K562 (cell line): ENCODE measurements at regions not wholly inside any gene's neighbourhood (a gene's known extent, or its start where the extent isn't known, plus 50 kb on each side); places are given as distances from the start of the nearest gene placed in this dataset.

Experiments used
- ATAC-seq: fragments of 200-7000 bp; cut with Tn5 transposase; 3 replicates; pipeline ENCODE4 v1.9.1; 2020; ENCODE audit warnings: moderate library complexity
- BruUV-seq: library from RNA; stranded (reverse); fragments of 400-500 nt; replicated peaks from 2 replicates; lab custom pipeline; 2021; lab: Mats Ljungman, UMichigan
- CTCF ChIA-PET: fragments of 300-600 bp; formaldehyde crosslinking; extraction: SDS; loops from one replicate; lab custom pipeline; 2021; ENCODE audit warnings: low intra/inter-chr PET ratio; lab: Yijun Ruan, JAX
- POLR2A ChIA-PET: fragments of 300-600, 350-650 bp; sonication (Branson Sonifier 250); formaldehyde crosslinking; extraction: SDS; loops from one replicate; lab custom pipeline; 2021; ENCODE audit warnings: antibody characterized with exemption, inconsistent platforms; lab: Yijun Ruan, JAX
- DNase-seq, 4 experiments: peaks; one replicate each; pipeline versions ENCODE4 v3.0.0 to v3.0.0-alpha.2; 2011 to 2018; ENCODE audit warnings: low spot score in 3 of 4, mixed read lengths in 3 of 4; ENCODE audit errors: extremely low read depth in 1 of 4
- FAIRE-seq: peaks from 2 replicates; lab custom pipeline; 2011; peaks lifted over from hg19 to GRCh38; lab: Jason Lieb, UNC
- H2AFZ ChIP-seq: 2 replicates; pipeline ENCODE4 v1.6.0; 2011; ENCODE audit warnings: low read depth, low read length, control low read depth, inconsistent platforms
- H3K27ac ChIP-seq: fragments of 200-600 bp; 3 replicates; pipeline ENCODE4 v1.8.0; 2011; ENCODE audit warnings: low read depth, mild to moderate bottlenecking, control low read depth, inconsistent platforms, low read length, moderate library complexity, mixed read lengths; ENCODE audit errors: extremely low read depth
- H3K27me3 ChIP-seq, 2 experiments: fragments of 300-600 bp in 1 of 2; 2 replicates in 1 of 2; 3 replicates in 1 of 2; pipeline versions ENCODE4 v1.6.0 to v1.8.0; 2011; ENCODE audit warnings: inconsistent platforms in 2 of 2, low read length in 2 of 2, mild to moderate bottlenecking in 1 of 2, mixed read lengths in 1 of 2, moderate library complexity in 1 of 2; ENCODE audit not compliant: control insufficient read depth in 2 of 2, insufficient read depth in 2 of 2
- H3K36me3 ChIP-seq: fragments of 300-600 bp; 3 replicates; pipeline ENCODE4 v1.8.0; 2011; ENCODE audit warnings: mild to moderate bottlenecking, low read length, inconsistent platforms; ENCODE audit not compliant: control insufficient read depth, insufficient read depth
- H3K4me1 ChIP-seq, 2 experiments: fragments of 200-600 bp in 1 of 2; replicated peaks in 1 of 2; 2 replicates in 1 of 2; 3 replicates in 1 of 2; pipeline versions ENCODE4 v1.5.1 to v1.8.0; 2011; ENCODE audit warnings: inconsistent platforms in 2 of 2, low read length in 2 of 2, mild to moderate bottlenecking in 1 of 2, mixed read lengths in 1 of 2, moderate library complexity in 1 of 2; ENCODE audit not compliant: control insufficient read depth in 2 of 2, insufficient read depth in 2 of 2
- H3K4me2 ChIP-seq: 2 replicates; pipeline ENCODE4 v1.6.1; 2011; ENCODE audit warnings: low read length, control low read depth, inconsistent platforms, mixed read lengths; ENCODE audit not compliant: insufficient read depth
- H3K4me3 ChIP-seq: fragments of 200-600 bp; sonication (generic), shearing (Covaris generic); 2 replicates; pipeline ENCODE4 v1.5.1; 2016; ENCODE audit warnings: control low read depth, inconsistent platforms
- H3K79me2 ChIP-seq: fragments of 200-600 bp; 3 replicates; pipeline ENCODE4 v1.8.0; 2011; ENCODE audit warnings: low read length, inconsistent platforms; ENCODE audit not compliant: control insufficient read depth, insufficient read depth
- H3K9ac ChIP-seq, 2 experiments: 2 replicates each; pipeline versions ENCODE4 v1.6.0 to v1.6.1; 2011; ENCODE audit warnings: low read depth in 2 of 2, low read length in 2 of 2, control low read depth in 1 of 2, inconsistent platforms in 1 of 2, mild to moderate bottlenecking in 1 of 2, mixed read lengths in 1 of 2; ENCODE audit not compliant: insufficient read depth in 1 of 2
- H3K9me1 ChIP-seq: one replicate; pipeline ENCODE4 v1.6.0; 2011; ENCODE audit warnings: inconsistent platforms, mild to moderate bottlenecking, low read length, moderate library complexity; ENCODE audit not compliant: control insufficient read depth, insufficient read depth
- H3K9me3 ChIP-seq: replicated peaks from 2 replicates; pipeline ENCODE4 v1.5.1; 2011; ENCODE audit warnings: low read depth, low read length, inconsistent platforms; ENCODE audit not compliant: control insufficient read depth, insufficient read depth
- H4K20me1 ChIP-seq: replicated peaks from 2 replicates; pipeline ENCODE4 v1.6.1; 2011; ENCODE audit warnings: low read length, inconsistent platforms, mixed read lengths; ENCODE audit not compliant: control insufficient read depth, insufficient read depth
- CHAMP1 ChIP-seq: fragments of 450-650 bp; IDR thresholded peaks from 2 replicates; pipeline ENCODE4 v1.6.1; 2016; ENCODE audit warnings: mild to moderate bottlenecking
- CHD1 ChIP-seq: fragments of 200-600 bp; sonication (generic); IDR thresholded peaks from one replicate; pipeline ENCODE4 v1.6.1; 2012; ENCODE audit warnings: mild to moderate bottlenecking, moderate library complexity, low read length, inconsistent platforms
- E4F1 ChIP-seq: fragments of 250-450 bp; sonication (Bioruptor Pico); IDR thresholded peaks from 2 replicates; pipeline ENCODE4 v1.5.0; 2021; ENCODE audit warnings: mild to moderate bottlenecking, borderline replicate concordance
- ETV1 ChIP-seq: fragments of 450-650 bp; conservative IDR thresholded peaks from 2 replicates; pipeline ENCODE4 v1.6.1; 2016; ENCODE audit warnings: missing genetic modification characterization, control low read depth, low read depth, missing compliant biosample characterization
- HBP1 ChIP-seq: fragments of 450-650 bp; formaldehyde crosslinking; IDR thresholded peaks from 2 replicates; pipeline ENCODE4 v1.4.0; 2022; ENCODE audit warnings: missing genetic modification characterization
- HMGN3 ChIP-seq: IDR thresholded peaks from 2 replicates; pipeline ENCODE4 v1.6.1; 2011; ENCODE audit warnings: borderline replicate concordance, low read depth, mild to moderate bottlenecking, mixed read lengths, low read length; ENCODE audit not compliant: insufficient read length; ENCODE audit errors: extremely low read depth
- HNRNPLL ChIP-seq: fragments of 200-400 bp; formaldehyde crosslinking; IDR thresholded peaks from 2 replicates; pipeline ENCODE4 v1.6.1; 2017; ENCODE audit warnings: low read length, low read depth, mild to moderate bottlenecking; ENCODE audit not compliant: poor library complexity, severe bottlenecking
- NR2F6 ChIP-seq: fragments of 450-650 bp; formaldehyde crosslinking; IDR thresholded peaks from 2 replicates; pipeline ENCODE4 v1.4.0; 2020; ENCODE audit warnings: mild to moderate bottlenecking
- PPARD ChIP-seq: fragments of 250-450 bp; sonication (Bioruptor Pico); IDR thresholded peaks from 2 replicates; pipeline ENCODE4 v1.8.0; 2022; ENCODE audit warnings: inconsistent platforms, mild to moderate bottlenecking, moderate library complexity
- SMAD2 ChIP-seq: fragments of 150-350 bp; IDR thresholded peaks from 2 replicates; pipeline ENCODE4 v1.6.1; 2014; ENCODE audit warnings: low read depth, mild to moderate bottlenecking, low read length
- SMARCA5 ChIP-seq: fragments of 450-650 bp; IDR thresholded peaks from 2 replicates; pipeline ENCODE4 v1.6.1; 2016
- SRSF1 ChIP-seq: fragments of 200-400 bp; formaldehyde crosslinking; IDR thresholded peaks from 2 replicates; pipeline ENCODE4 v1.6.1; 2017; ENCODE audit warnings: mild to moderate bottlenecking, low read depth, low read length, moderate library complexity
- ZNF134 ChIP-seq: fragments of 250-450 bp; sonication (Bioruptor Pico); conservative IDR thresholded peaks from 2 replicates; pipeline ENCODE4 v1.4.0; 2020
- ZNF280A ChIP-seq: fragments of 450-650 bp; IDR thresholded peaks from 2 replicates; pipeline ENCODE4 v1.6.1; 2018; ENCODE audit warnings: mild to moderate bottlenecking, low read depth; ENCODE audit not compliant: partially characterized antibody
- ZNF324 ChIP-seq: fragments of 250-450 bp; sonication (Bioruptor Pico); IDR thresholded peaks from 2 replicates; pipeline ENCODE4 v1.4.0; 2020; ENCODE audit warnings: mild to moderate bottlenecking
- ZNF75A ChIP-seq: fragments of 450-650 bp; formaldehyde crosslinking; IDR thresholded peaks from 2 replicates; pipeline ENCODE4 v1.4.0; 2020; ENCODE audit warnings: mild to moderate bottlenecking
- WGBS: fragments of 100-300 bp; shearing (Covaris generic); methylation state at CpG from one replicate; pipeline ENCODE4 v1.1.6; 2016; ENCODE audit warnings: low coverage, mixed read lengths; ENCODE audit not compliant: insufficient coverage; ENCODE audit errors: missing lambda C conversion rate; 5-methylcytosine and 5-hydroxymethylcytosine counted together
- in situ Hi-C: fragments of 300-500 bp; cut with MboI; formaldehyde crosslinking; loops from 4 replicates; pipeline ENCODE4 v1.15.0; 2018; ENCODE audit warnings: inconsistent platforms, mixed read lengths
- intact Hi-C: fragments of 100-400 bp; cut with micrococcal nuclease; formaldehyde crosslinking; loops from 2 replicates; pipeline ENCODE4 v1.14.2; 2022

GRCh38 chr2:204061241-204061640 is 124.7 kb downstream of the ICOS start:
- intact Hi-C loops: no loop called here
- Histone ChIP-seq H3K9me3 (no peaks in the 10 kb centered on the region), H3K79me2 (no peaks in the 10 kb centered on the region), H2AFZ (no peak overlapping the region), H3K36me3 (no peaks in the 10 kb centered on the region), H3K4me1 (no peaks in the 10 kb centered on the region), H3K4me3 (no peak overlapping the region), H3K9me1 (no peaks in the 10 kb centered on the region), H4K20me1 (no peaks in the 10 kb centered on the region), H3K4me2 (no peak overlapping the region), H3K27ac (no peak overlapping the region), H3K27me3 (no peaks in the 10 kb centered on the region), H3K9ac (no peak overlapping the region)
- ChIA-PET CTCF (no interaction called here), POLR2A (no interaction called here)
- in situ Hi-C loops: no loop called here
- 0% methylated on average over 4 of the region's 4 CpGs for WGBS
- DNase-seq (no peak), ATAC-seq (no peak), FAIRE-seq (no peak)
- no TSS peak for BruUV-seq
- TF ChIP-seq HBP1 (CRISPR knock-in tag): no peak
- TF ChIP-seq ZNF75A (CRISPR knock-in tag): no peak
- no peak for TF ChIP-seq HMGN3
- no peak for TF ChIP-seq ETV1 (tag)
- TF ChIP-seq E4F1 (CRISPR knock-in tag): no peak
- no peak for TF ChIP-seq HNRNPLL
- no peak for TF ChIP-seq ZNF324
- TF ChIP-seq SMARCA5: no peak
- TF ChIP-seq CHD1: no peak
- TF ChIP-seq ZNF280A: no peak
- TF ChIP-seq NR2F6 (CRISPR knock-in tag): no peak
- no peak for TF ChIP-seq CHAMP1
- no peak for TF ChIP-seq SMAD2
- no peak for TF ChIP-seq PPARD
- TF ChIP-seq SRSF1: no peak
- TF ChIP-seq ZNF134: no peak
